HG02763 (cell line): ENCODE measurements at regions not wholly inside any gene's neighbourhood (a gene's known extent, or its start where the extent isn't known, plus 50 kb on each side); places are given as distances from the start of the nearest gene placed in this dataset.

Source experiments
- ATAC-seq: cut with Tn5 transposase; IDR thresholded peaks from one replicate; pipeline ENCODE4 v1.9.1; 2021; ENCODE audit warnings: mild to moderate bottlenecking, moderate library complexity; ENCODE audit not compliant: unreplicated experiment

GRCh38 chr5:62000646-62001045 is 305.4 kb upstream of the KIF2A start:
- ATAC-seq = no peak

GRCh38 chr5:62001640-62002039 is 304.4 kb upstream of the KIF2A start:
- ATAC-seq = no peak

- no peak for ATAC-seq
These were observed 303.6 kb upstream of the KIF2A start for GRCh38 chr5:62002436-62002835.

GRCh38 chr5:62005551-62005950 is 300.5 kb upstream of the KIF2A start:
- ATAC-seq = no peak

- ATAC-seq = no peak
These were observed 298.5 kb upstream of the KIF2A start for GRCh38 chr5:62007457-62007856.

GRCh38 chr5:62011089-62011664 is 294.8 kb upstream of the KIF2A start:
- ATAC-seq = no peak

- ATAC-seq = no peak
These were observed 288.9 kb upstream of the KIF2A start for GRCh38 chr5:62017092-62017491.

- ATAC-seq = no peak
These were observed 276.7 kb upstream of the KIF2A start for GRCh38 chr5:62029303-62029702.

- ATAC-seq = no peak
These were observed 275.7 kb upstream of the KIF2A start for GRCh38 chr5:62030326-62030725.

GRCh38 chr5:62038024-62038423 is 268.0 kb upstream of the KIF2A start:
- ATAC-seq = no peak

- ATAC-seq = no peak
These were observed 264.8 kb upstream of the KIF2A start for GRCh38 chr5:62041156-62041756.

GRCh38 chr5:62042007-62042406 is 264.0 kb upstream of the KIF2A start:
- ATAC-seq = no peak

GRCh38 chr5:62043289-62044280 is 262.4 kb upstream of the KIF2A start:
- ATAC-seq = no peak

GRCh38 chr5:62044989-62045388 is 261.0 kb upstream of the KIF2A start:
- ATAC-seq = no peak

GRCh38 chr5:62046191-62046590 is 259.8 kb upstream of the KIF2A start:
- ATAC-seq = no peak

GRCh38 chr5:62051747-62052146 is 254.3 kb upstream of the KIF2A start:
- no peak for ATAC-seq

GRCh38 chr5:62059960-62060359 is 246.0 kb upstream of the KIF2A start:
- no peak for ATAC-seq

- no peak for ATAC-seq
These were observed 241.0 kb upstream of the KIF2A start for GRCh38 chr5:62065050-62065449.

- ATAC-seq = no peak
These were observed 239.2 kb upstream of the KIF2A start for GRCh38 chr5:62066761-62067277.

GRCh38 chr5:62068554-62068953 is 237.5 kb upstream of the KIF2A start:
- no peak for ATAC-seq

GRCh38 chr5:62077387-62077786 is 228.6 kb upstream of the KIF2A start:
- ATAC-seq = no peak
